ENCODE measurements at regions not wholly inside any gene's neighbourhood (a gene's known extent, or its start where the extent isn't known, plus 50 kb on each side); places are given as distances from the start of the nearest gene placed in this dataset.
A peak's percentile ranks its signal among the peaks of the same experiment; 100 is the strongest.

DNA sequence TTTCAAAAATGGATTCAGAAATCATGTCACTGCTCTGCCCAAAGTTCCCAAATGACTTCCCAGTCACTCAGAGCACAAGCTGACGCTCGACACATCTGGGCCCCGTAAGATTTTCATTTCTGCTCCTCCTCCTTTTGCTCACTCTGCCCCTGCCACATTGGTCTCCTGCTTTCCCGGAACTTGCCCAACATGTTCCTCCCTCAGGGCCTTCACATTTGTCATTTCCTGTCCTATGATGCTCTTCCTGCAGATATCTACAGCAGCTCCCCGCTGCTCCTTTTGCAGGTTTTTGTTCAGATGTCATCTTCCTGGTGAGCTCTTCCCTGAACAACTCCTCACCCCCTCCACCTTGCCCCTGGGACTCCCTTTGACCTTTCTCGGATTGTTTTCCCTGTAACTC lies 58.5 kb upstream of the IVNS1ABP start:
- Histone ChIP-seq H3K56ac (ENCODE audit: extremely low read depth, insufficient read depth, low read length) (no peak overlapping the region), H3K4ac (ENCODE audit: low read depth, low read length) (peak overlapping the region; percentile 19), H3K4me3 (ENCODE audit: insufficient read depth, low read depth, low read length) (no peak overlapping the region), H4K8ac (ENCODE audit: low read depth in 2 of 2, low read length in 2 of 2) (peak overlapping the region in 1 of 2 experiments; percentile 17; a peak in 1 of 4 replicates), H2BK20ac (ENCODE audit: low read depth, low read length) (peak overlapping the region; percentile 26; the same call in 1 of the 2 replicates), H3K27me3 (ENCODE audit: control insufficient read depth, insufficient read depth, low read length) (no peaks in the 10 kb centered on the region), H3K4me1 (ENCODE audit: control insufficient read depth, insufficient read depth, low read length) (peaks cover 8% of the 10 kb centered on the region; the same call in 1 of the 2 replicates), H4K20me1 (ENCODE audit: insufficient read depth, low read length) (no peaks in the 10 kb centered on the region), H2AK9ac (replicated peaks; ENCODE audit: low read depth, low read length, poor library complexity) (no peak overlapping the region), H3K23ac (ENCODE audit: low read depth, low read length) (peak overlapping the region; percentile 9; the same call in 1 of the 2 replicates), H3K27ac (ENCODE audit: insufficient read depth, low read length) (no peak overlapping the region), H4K91ac (ENCODE audit: insufficient read depth, low read depth, low read length) (no peak overlapping the region), H3K9me1 (ENCODE audit: insufficient read depth, low read length) (peaks cover 11% of the 10 kb centered on the region), H3K14ac (replicated peaks; ENCODE audit: low read depth, low read length) (peak overlapping the region; percentile 66; the same call in 1 of the 2 replicates), H3K9ac (ENCODE audit: low read depth, low read length) (no peak overlapping the region), H2AFZ (replicated peaks; ENCODE audit: low read length, poor library complexity) (peak overlapping the region; percentile 51), H3K18ac (ENCODE audit: low read depth, low read length) (no peak overlapping the region), H3K9me3 (ENCODE audit: control insufficient read depth, insufficient read depth, low read length) (no peaks in the 10 kb centered on the region), H2BK15ac (ENCODE audit: low read depth, low read length) (peak overlapping the region; percentile 74; the same call in 1 of the 3 replicates), H2BK120ac (ENCODE audit: low read depth, low read length) (peak overlapping the region; percentile 64), H3K36me3 (ENCODE audit: control insufficient read depth, insufficient read depth, low read length) (no peaks in the 10 kb centered on the region), H2AK5ac (ENCODE audit: low read depth, low read length) (0 out of 2 replicates have a peak overlapping the region, but pooled peaks have one; percentile 16), H2BK5ac (ENCODE audit: low read depth, low read length, poor library complexity, severe bottlenecking) (no peak overlapping the region), H4K5ac (ENCODE audit: low read depth, low read length) (no peak overlapping the region; the same call in 1 of the 2 replicates), H3K79me1 (ENCODE audit: low read depth in 1 of 2, low read length in 2 of 2) (no peaks in the 10 kb centered on the region), H3K4me2 (ENCODE audit: low read depth, low read length) (no peak overlapping the region)
- POLR2A ChIA-PET (ENCODE audit: unreplicated experiment): no interaction called here
- dilution Hi-C loops (cut with HindIII; ENCODE audit: low sequenced_read_pairs, unreplicated experiment): no loop called here
- 85% methylated on average over 5 of the region's 6 CpGs; no CpG with 5 or more reads in 1 of the 2 experiments for WGBS, 2 experiments (ENCODE audit: extremely low coverage in 2 of 2, insufficient read length in 1 of 2)
- in situ Hi-C loops (cut with MboI; ENCODE audit: low sequenced_read_pairs): no loop called here
- TF ChIP-seq CHD1 (IDR thresholded peaks at IDR 0.05; ENCODE audit: low read depth, low read length) (no peak), POLR2A (IDR thresholded peaks at IDR 0.05; ENCODE audit: low read depth, low read length) (no peak), NFE2L2 (IDR thresholded peaks at IDR 0.05; ENCODE audit: low read depth, low read length) (no peak), RFX5 (IDR thresholded peaks at IDR 0.05; ENCODE audit: low read depth, low read length) (no peak), CEBPB (IDR thresholded peaks at IDR 0.05; ENCODE audit: low read depth, low read length) (no peak), MAZ (IDR thresholded peaks at IDR 0.05; ENCODE audit: borderline replicate concordance, low read depth, low read length) (no peak)
- TF ChIP-seq, protein P1, sequence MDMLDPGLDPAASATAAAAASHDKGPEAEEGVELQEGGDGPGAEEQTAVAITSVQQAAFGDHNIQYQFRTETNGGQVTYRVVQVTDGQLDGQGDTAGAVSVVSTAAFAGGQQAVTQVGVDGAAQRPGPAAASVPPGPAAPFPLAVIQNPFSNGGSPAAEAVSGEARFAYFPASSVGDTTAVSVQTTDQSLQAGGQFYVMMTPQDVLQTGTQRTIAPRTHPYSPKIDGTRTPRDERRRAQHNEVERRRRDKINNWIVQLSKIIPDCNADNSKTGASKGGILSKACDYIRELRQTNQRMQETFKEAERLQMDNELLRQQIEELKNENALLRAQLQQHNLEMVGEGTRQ (IDR thresholded peaks at IDR 0.05; ENCODE audit: low read depth, low read length): no peak
- TF ChIP-seq, protein P2, sequence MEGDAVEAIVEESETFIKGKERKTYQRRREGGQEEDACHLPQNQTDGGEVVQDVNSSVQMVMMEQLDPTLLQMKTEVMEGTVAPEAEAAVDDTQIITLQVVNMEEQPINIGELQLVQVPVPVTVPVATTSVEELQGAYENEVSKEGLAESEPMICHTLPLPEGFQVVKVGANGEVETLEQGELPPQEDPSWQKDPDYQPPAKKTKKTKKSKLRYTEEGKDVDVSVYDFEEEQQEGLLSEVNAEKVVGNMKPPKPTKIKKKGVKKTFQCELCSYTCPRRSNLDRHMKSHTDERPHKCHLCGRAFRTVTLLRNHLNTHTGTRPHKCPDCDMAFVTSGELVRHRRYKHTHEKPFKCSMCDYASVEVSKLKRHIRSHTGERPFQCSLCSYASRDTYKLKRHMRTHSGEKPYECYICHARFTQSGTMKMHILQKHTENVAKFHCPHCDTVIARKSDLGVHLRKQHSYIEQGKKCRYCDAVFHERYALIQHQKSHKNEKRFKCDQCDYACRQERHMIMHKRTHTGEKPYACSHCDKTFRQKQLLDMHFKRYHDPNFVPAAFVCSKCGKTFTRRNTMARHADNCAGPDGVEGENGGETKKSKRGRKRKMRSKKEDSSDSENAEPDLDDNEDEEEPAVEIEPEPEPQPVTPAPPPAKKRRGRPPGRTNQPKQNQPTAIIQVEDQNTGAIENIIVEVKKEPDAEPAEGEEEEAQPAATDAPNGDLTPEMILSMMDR (conservative IDR thresholded peaks at IDR 0.05; ENCODE audit: low read depth, low read length): no peak
- BruUV-seq (replicated peaks): no TSS peak
- no peak for DNase-seq
- CTCF ChIA-PET: no interaction called here
- intact Hi-C loops (cut with micrococcal nuclease): no loop called here
- no peak for ATAC-seq (ENCODE audit: low read depth)

Measured in IMR-90 (cell line).